SK-N-DZ (cell line): ENCODE measurements at regions not wholly inside any gene's neighbourhood (a gene's known extent, or its start where the extent isn't known, plus 50 kb on each side); places are given as distances from the start of the nearest gene placed in this dataset.

Source experiments
- DNase-seq: peaks from one replicate; pipeline ENCODE4 v3.0.0-alpha.2; 2015; ENCODE audit warnings: low spot score

- DNase-seq = no peak
These were observed 325.6 kb downstream of the HRH4 start for GRCh38 chr18:24786027-24786426.

GRCh38 chr18:24790347-24790746 is 329.9 kb downstream of the HRH4 start:
- no peak for DNase-seq

GRCh38 chr18:24791751-24792545 is 331.5 kb downstream of the HRH4 start:
- DNase-seq = peak; percentile 10

- DNase-seq = no peak
These were observed 333.3 kb downstream of the HRH4 start for GRCh38 chr18:24793742-24794141.

GRCh38 chr18:24795129-24795528 is 334.7 kb downstream of the HRH4 start:
- no peak for DNase-seq

GRCh38 chr18:24797981-24798380 is 337.5 kb downstream of the HRH4 start:
- peak; percentile 16 for DNase-seq

- DNase-seq = no peak
These were observed 338.7 kb downstream of the HRH4 start for GRCh38 chr18:24799176-24799575.

- DNase-seq = no peak
These were observed 339.3 kb downstream of the HRH4 start for GRCh38 chr18:24799720-24800119.

GRCh38 chr18:24801001-24801400 is 340.6 kb downstream of the HRH4 start:
- no peak for DNase-seq

- DNase-seq = no peak
These were observed 342.0 kb downstream of the HRH4 start for GRCh38 chr18:24802456-24802855.

- no peak for DNase-seq
These were observed 344.7 kb downstream of the HRH4 start for GRCh38 chr18:24805156-24805555.

- no peak for DNase-seq
These were observed 348.9 kb downstream of the HRH4 start for GRCh38 chr18:24809173-24809950.

GRCh38 chr18:24810561-24811305 is 350.3 kb downstream of the HRH4 start:
- no peak for DNase-seq

- no peak for DNase-seq
These were observed 351.7 kb downstream of the HRH4 start for GRCh38 chr18:24811950-24812681.

- DNase-seq = no peak
These were observed 354.1 kb downstream of the HRH4 start for GRCh38 chr18:24814521-24814920.

- DNase-seq = no peak
These were observed 356.7 kb downstream of the HRH4 start for GRCh38 chr18:24817150-24817549.

GRCh38 chr18:24817587-24818371 is 357.3 kb downstream of the HRH4 start:
- no peak for DNase-seq

- DNase-seq = no peak
These were observed 358.0 kb downstream of the HRH4 start for GRCh38 chr18:24818441-24818840.

- DNase-seq = no peak
These were observed 358.9 kb downstream of the HRH4 start for GRCh38 chr18:24819141-24819890.

GRCh38 chr18:24825397-24825796 is 365.0 kb downstream of the HRH4 start:
- DNase-seq = no peak
